Astrocyte of the cerebellum (primary cell): ENCODE measurements at regions not wholly inside any gene's neighbourhood (a gene's known extent, or its start where the extent isn't known, plus 50 kb on each side); places are given as distances from the start of the nearest gene placed in this dataset.

Experiments used
- DNase-seq: peaks from one replicate; pipeline ENCODE4 v3.0.0-alpha.2; 2011; ENCODE audit warnings: low read depth
- H3K4me3 ChIP-seq: 2 replicates; pipeline ENCODE4 v1.5.1; 2011; ENCODE audit warnings: mild to moderate bottlenecking, low read depth, low read length, moderate library complexity
- CTCF ChIP-seq: IDR thresholded peaks from 2 replicates; pipeline ENCODE4 v1.5.1; 2012; ENCODE audit warnings: low read length, low read depth, moderate library complexity, mild to moderate bottlenecking; ENCODE audit errors: missing control alignments
- in situ Hi-C: cut with HindIII; loops from 2 replicates; pipeline ENCODE4 v1.10.0; 2017; ENCODE audit warnings: low sequenced_read_pairs

- TF ChIP-seq CTCF = no peak
- in situ Hi-C loops = no loop called here
- H3K4me3 ChIP-seq = no peak overlapping the region
- DNase-seq = no peak
Observed at GRCh38 chr11:79546351-79546750, 105.5 kb upstream of the TENM4 start.

GRCh38 chr11:79544361-79544760 lies 103.5 kb upstream of the TENM4 start:
- no peak overlapping the region for H3K4me3 ChIP-seq
- DNase-seq = no peak
- in situ Hi-C loops = no loop called here
- no peak for TF ChIP-seq CTCF

- H3K4me3 ChIP-seq = no peak overlapping the region
- TF ChIP-seq CTCF = no peak
- in situ Hi-C loops = no loop called here
- DNase-seq = no peak
Observed at GRCh38 chr11:79543101-79543500, 102.3 kb upstream of the TENM4 start.

- in situ Hi-C loops = no loop called here
Observed at GRCh38 chr11:79541466-79541865, 100.6 kb upstream of the TENM4 start.

GRCh38 chr11:79538775-79539174 lies 97.9 kb upstream of the TENM4 start:
- H3K4me3 ChIP-seq = no peak overlapping the region
- no peak for TF ChIP-seq CTCF
- in situ Hi-C loops = no loop called here
- DNase-seq = no peak

More at GRCh38 chr11:79541466-79541865, 100.6 kb upstream of the TENM4 start:
- DNase-seq = no peak
- H3K4me3 ChIP-seq = no peak overlapping the region
- TF ChIP-seq CTCF = no peak

- no peak for DNase-seq
- H3K4me3 ChIP-seq = no peak overlapping the region
- in situ Hi-C loops = no loop called here
- no peak for TF ChIP-seq CTCF
Observed at GRCh38 chr11:79536155-79536917, 95.5 kb upstream of the TENM4 start.
